Hematopoietic multipotent progenitor cell treated with erythropoietin and hydrocortisone succinate and interleukin-3 and kit ligand, for 15 days (in vitro differentiated cells): ENCODE measurements at regions not wholly inside any gene's neighbourhood (a gene's known extent, or its start where the extent isn't known, plus 50 kb on each side); places are given as distances from the start of the nearest gene placed in this dataset.

Experiments
- DNase-seq: peaks from one replicate; pipeline ENCODE4 v3.0.0-alpha.2; 2015; ENCODE audit warnings: low spot score

DNA sequence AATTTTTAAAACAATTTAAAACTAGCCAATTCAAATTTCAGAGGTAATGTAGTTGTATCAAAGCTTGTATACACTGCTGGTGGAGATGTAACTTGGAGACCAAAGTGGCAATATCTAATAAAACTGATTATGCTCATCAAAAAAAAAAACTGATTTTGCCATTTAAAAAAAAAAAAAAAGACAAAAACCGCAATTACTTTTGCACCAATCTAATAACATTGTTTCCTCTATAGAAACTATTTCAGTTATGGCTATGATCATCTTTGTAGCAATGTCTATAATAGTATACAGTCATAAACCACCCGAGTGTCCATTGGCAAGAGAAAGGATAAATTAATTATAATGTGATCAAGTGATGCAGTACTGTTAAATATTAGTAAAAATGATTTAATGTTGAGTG is 149.3 kb upstream of the SEMA6D start:
- DNase-seq: no peak

DNA sequence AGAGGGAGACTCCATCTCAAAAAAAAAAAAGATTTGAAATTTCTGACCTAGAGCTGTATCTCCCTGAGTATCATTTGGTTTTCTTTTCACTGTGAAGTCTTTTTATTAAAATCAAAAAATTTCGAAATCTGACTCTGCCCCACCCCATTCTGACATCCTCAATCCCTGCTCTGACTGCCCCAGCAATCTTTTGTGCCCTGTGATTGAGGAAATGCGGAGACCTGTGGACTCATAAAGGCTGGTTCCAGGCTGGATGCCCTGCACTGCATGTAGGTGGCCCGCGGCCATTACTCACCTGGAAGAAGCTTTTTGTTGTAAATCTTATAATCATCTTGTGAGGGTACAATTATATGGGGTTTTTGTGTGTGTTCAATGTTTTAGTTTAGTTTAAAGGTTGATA is 147.3 kb upstream of the SEMA6D start:
- no peak for DNase-seq

DNA sequence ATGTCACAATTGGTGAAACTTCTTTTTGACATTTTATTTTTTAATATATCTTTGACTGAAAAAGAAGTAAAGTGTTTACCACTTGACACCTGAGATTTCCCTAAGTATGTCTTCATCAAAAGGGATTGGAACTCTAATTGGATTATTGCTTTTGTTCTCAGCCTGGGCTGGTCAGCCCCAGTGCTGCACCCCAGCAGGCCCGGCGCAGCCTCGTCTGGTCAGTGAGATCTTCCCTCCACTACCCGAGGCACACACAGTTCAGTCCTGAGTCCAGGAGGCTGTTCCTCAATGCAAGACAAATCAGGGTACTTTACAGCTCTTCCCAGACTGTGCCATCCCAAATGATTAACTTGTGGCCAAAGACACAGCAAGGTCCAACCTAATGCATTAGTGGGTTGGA is 146.9 kb upstream of the SEMA6D start:
- DNase-seq: no peak

DNA sequence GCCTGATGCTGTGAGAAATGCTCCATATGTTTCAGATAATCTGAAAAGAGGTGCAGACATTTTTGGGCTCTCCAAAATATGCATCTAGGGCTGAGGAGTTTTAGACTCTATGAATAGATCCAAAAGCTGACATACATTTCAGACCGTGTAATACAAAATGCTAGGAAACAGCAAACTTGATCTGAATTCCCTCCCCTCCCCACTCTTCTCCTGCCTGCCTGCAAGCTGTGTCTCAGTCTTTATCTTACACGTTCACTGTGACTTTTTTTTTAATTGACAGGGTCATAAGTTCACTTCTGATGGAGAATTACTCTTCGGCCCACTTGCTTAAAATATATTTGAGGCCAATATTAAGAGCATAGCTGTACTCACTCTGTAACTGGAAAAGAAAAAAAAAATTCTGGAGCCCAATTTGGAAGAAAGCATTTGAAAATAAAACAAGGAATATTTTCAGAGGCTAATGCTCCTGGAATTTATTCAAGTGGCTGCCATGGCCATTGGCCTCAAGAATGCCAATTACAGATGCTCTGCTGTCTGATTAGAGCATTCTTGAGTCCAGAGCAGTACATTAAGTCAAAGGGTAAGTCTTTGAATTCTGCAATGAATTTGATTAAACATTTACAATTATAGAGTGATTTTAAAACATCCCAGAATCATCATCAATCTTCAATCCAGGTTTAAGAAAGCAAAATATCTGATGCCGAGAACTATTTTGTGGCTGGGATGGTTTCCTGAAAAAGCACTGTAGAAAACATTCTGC is 146.2 kb upstream of the SEMA6D start:
- no peak for DNase-seq

DNA sequence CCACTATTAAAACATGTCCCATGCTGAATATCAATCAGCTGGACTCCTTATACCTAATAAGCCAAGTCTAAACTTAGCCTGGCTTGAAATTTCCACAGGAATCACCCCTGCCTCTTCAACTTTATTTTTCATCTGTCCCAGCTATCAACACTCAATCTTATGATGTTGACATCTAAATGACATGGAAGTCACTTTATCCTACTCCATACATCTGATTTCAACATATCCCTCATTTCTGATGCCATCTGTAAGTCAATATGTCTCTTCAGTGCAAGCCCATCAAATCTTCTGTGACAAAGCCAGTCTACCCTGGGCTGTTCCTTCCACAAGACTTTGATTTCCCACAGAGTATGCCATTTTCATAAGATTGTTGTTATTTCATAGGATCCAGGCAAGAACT is 143.6 kb upstream of the SEMA6D start:
- DNase-seq: no peak

DNA sequence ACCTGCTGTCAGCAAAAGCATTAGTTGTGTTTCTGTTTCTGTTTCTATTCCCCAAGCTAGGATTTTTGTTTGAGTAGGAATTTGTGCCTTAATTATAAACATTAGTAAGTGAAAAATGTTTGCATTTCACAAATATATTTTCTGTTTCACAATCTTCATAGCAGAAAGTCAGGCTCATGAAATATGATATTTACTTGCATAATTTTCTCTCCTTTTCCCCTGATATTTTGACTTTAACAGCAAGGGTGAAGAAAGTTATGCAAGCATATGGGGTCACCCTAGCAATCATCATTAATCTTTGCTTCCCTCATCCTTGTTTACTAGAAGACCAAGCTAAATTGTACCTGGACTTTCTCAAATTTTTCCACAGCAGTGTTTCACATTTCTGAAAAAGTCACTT is 140.3 kb upstream of the SEMA6D start:
- no peak for DNase-seq

DNA sequence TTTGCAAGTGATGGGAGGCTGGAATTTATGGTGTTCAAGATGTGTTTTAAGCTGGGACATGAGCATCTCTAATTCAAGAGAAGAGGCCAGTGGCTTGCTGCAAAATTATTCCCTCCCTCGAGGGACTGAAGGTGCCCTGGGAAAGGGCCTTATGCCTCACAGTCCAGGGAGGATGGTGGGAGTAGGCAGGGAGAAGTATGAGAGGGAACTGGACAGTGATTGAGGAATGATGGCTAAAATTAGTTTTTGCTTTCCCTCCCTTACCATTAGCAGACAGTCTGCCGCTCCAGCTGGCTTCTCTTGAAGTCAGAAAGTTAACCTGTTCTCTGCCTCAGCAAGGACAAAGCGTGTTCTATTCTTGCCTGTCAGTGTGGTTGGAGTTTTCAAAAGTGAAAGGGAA is 139.8 kb upstream of the SEMA6D start:
- DNase-seq: no peak

DNA sequence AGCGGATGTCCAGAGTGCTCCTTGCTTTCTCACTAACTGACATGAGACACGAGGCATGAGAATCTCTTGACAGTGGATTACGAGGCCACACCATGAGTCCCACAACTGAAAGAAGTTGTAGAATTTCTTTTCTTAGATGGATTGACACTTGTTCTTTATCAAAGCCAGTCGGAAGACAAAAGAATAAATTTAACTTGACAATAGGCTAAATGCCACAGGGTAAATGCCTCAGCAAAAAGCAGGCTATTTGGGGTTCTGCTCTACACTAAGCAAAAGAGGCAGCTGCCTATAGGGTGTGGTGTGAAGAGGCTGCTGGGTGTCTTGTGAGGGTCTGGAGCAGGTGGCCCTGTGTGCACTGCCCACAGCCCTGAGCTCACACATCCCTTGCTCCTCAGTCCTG is 135.1 kb upstream of the SEMA6D start:
- DNase-seq: no peak

DNA sequence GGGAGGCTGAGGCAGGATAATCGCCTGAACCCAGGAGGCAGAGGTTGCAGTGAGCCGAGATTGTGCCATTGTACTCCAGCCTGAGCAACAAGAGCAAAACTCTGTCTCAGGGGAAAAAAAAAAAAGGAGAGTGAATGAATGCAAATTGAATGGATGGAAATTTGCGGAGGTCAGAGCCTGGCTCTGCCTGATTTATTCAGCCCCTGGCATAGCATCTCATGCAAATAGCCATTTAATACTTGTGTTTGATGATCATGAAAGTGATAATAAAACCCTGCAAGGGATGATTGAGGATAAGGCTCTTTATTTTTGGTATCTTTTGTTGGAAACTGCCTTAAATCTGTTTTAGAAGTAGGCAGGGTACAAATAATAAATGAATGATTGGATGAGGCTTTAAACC is 133.0 kb upstream of the SEMA6D start:
- DNase-seq: no peak

DNA sequence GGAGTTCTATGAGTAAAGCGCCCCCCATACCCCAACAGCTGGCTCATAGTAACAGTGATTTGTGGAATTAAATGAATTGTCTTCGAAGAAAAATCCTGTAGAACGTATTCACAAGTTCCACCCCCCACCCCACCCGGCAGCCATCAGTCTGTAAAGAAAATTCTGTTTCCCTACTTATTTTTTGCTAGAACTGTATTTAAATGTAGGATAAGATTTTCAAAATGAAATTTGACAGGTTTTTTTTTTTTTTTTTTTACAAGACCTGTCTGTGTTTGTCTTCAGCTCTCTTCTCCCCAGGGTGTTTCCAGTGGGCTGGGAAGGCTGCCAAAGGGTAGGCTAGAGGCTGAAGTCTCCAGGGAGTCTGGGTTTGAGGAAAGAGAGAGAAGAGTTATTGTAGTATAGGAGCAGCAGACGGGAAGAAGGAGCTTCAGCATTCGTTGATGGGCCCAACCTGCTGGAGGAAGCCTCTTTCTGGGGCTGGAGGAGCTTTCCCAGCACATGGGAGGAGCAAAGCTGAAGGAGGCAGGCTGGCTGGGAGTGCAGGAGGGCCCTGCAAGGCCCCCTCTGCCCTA is 130.6 kb upstream of the SEMA6D start:
- DNase-seq: no peak

DNA sequence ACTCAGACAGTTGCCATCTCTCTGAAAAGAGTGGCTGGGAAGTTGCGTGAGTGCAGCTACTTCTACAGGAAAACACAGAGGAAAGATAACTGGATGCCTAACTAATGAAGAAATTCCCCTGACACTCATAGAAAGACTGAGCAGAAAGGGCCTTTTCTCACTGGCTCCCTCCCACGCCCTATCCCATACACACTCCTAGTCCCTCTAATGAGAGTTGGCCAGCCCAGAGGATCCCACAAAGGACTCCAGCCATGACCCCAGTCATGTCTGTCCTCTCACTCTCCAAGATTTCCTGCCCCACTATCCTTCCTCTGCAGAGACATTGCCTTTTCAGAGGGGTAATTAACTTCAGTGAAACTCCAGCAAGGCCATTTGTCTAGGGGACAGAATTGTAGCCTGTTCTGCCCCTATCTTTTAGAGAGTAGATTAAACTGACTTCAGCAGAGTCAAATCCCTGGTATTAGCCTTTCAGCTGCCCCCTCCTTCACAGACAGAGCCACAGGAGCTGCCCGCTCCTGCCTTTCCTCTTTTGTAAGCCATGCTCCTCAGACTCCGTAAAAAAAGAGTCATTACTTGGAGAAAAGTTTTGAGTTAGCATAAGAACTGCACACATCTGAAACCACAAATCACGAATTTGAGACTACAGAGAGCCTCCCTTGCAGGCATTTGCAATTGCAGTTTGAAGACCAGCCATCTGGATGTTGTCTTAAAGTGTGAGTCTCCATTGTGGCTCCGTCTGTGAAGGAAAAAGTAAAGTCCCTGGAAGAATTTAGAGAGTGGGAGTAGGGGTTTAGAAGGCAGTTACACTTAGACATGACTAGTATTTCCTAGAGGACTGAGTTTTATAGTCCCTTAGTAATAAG is 129.1 kb upstream of the SEMA6D start:
- no peak for DNase-seq

DNA sequence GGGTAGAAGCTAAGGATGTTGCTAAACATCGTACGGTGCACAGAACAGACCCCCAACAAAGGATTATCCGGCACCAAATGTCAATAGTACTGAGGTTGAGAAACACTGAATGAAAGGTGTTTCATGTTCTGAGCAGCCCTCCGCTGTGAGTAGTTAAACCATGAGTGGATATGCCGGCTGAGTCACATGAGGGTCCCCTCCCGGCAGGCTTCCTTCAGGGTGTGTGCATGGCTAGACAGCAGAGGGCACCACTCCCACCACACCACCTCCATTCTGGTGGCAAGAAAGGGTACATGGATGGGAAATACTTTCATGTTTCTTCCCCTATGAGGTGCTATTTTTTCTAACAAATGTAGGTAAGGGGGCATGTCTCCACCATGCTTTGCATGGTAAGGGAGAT is 128.3 kb upstream of the SEMA6D start:
- no peak for DNase-seq

DNA sequence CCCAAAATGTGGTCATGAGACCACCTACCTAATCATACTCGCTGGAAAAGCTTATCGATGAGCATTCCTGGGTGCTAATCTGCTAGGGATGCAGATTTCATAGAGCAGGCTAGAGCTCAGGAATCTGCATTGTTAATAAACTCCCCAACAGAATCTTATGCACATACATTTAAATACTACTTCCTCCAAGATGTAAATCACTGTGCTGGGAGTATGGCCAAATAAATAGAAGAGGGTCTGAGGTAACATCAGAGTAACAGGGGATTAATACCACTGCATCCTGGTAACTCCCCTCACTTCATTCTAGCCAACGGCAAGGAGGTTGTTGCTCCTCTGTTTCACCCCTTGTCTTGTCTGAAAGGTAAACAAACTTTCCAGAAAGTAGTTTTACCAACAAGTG is 118.3 kb upstream of the SEMA6D start:
- no peak for DNase-seq

DNA sequence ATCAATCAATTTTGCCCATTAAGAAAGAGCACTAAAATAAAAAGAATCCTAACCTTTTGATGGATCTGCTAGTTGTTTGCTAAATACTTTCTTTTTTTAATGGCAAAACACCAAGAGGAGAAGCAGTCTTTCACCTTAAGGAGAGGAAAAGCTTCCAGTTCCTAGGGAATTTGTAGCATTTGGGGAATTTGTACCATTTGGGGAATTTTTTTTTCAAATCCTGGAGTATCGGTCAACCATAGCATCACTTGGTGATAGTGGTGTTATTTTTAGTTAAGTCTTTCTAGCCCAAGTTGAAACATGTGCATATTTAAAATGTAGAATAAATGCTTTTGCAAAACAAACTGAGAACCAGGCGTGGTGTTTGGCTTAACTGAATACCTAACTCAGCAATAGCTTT is 117.5 kb upstream of the SEMA6D start:
- no peak for DNase-seq

DNA sequence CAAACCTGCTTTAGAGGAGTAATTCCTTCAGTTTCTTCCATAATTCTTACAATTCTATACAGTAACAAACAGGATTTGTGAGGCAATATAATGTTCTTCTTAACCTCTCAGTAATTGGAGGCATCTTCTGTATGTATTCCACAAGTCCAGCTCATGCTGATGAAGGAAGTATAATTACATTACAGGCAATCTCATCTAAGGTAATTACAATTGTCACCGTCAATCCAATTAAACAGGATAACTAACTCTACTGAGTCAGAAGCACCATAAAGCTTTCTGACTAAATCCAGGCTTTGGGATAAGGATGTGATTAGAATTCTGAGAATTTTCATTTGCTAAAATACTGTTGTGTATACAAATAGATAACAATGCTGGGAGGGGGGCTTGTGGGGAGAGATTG is 115.2 kb upstream of the SEMA6D start:
- DNase-seq: no peak

DNA sequence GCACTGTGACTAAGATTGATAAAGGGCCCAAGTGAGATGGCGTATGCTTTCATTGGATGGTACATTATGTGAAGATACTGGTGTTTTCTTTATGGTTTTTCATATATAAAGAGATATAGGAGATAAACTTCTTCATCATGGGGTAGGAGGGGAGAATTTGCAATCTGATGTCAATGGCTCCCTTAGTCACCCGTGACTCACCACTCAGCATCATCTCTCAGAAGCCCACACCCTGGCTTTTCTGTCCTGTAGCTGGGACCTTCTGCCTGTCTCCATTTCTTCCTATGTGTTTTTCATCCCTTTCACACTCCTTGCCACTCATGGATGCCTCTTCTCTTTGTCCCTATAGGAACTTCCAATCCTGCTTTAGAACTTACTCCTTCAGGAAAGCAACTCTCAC is 114.3 kb upstream of the SEMA6D start:
- no peak for DNase-seq

DNA sequence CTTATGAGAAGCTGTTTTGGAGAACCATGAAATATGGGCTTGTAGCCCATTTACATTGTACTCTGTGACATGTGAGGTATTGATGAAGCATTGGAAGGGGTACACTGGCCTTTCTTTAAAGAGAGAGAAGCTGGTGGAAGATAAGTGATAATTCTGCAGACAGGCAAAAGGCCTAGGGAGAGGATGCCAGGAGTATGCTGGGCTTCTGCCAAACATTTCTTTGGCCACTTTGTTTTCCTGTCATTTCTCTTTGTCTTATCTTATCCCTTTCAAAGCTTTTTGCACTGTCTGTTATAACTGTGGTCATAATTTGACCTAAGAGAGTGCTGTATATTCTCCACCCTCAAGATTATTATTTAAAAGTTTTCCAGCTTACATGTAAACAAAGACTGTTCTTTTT is 109.6 kb upstream of the SEMA6D start:
- no peak for DNase-seq

DNA sequence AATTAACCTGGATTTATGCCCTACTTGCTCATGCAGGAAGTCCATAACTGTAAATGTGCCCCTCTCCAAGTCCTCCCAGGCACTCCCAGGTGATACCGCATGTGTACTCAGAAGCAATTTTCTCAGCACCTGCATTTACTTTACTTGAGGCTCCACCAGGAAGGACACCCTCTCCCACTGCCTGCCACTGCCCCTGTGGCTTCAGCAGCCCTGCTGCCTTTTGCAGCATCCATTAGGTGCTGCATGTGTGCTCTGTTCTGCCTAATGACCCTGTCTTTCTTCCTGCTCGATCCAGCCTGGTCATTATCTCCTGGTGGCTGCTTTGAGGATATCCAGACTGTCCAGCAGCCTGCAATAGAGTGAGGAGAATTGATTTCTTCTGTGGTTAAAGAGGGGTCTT is 107.6 kb upstream of the SEMA6D start:
- DNase-seq: no peak

DNA sequence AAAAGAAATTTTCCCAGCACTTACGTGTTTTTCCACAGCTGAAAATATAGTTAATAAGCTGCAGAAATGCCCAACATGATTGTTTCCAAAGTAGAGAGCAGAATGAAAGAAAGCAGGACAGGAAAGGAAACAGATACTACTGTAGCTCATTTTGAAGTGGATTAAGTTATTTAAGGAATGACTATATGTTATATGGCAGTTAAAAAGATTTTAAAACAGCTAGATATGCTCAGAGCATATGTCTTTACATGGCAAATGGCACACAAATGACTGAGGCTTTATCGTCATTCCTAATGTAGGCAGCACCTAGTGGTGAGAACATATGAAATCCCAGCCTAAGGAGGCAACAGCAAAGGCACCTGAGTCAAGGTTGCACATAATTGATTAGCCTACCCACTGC is 106.6 kb upstream of the SEMA6D start:
- no peak for DNase-seq

DNA sequence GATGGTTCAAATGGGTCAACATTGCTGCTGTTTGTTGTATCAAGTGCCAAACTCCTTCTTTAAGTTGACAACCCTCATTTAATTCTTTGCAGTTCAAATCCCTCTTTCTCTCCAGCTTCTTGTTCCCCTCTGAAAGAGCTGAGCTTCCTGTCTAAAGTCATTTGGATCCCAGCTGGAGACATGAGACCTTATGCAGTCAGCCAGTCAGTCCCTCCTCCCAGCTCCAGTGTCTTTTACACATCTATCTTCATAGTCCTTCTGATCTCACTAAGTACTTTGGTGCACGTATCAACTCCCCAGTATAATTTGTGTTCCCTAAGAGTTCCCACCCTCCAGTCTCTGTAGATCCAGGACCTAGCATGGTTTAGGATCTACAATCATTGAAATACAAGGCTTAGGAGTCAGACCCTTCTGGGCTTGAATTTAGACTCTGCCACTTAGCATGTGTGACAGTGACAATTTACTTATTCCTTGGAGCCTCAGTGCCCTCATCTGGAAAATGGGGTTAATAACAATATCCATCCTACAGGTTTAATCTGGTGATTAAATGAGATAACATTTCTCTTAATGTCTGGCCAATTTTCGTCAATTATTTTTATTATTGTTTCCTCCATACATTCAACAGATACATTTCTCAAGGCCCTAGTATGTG is 102.8 kb upstream of the SEMA6D start:
- DNase-seq: no peak

DNA sequence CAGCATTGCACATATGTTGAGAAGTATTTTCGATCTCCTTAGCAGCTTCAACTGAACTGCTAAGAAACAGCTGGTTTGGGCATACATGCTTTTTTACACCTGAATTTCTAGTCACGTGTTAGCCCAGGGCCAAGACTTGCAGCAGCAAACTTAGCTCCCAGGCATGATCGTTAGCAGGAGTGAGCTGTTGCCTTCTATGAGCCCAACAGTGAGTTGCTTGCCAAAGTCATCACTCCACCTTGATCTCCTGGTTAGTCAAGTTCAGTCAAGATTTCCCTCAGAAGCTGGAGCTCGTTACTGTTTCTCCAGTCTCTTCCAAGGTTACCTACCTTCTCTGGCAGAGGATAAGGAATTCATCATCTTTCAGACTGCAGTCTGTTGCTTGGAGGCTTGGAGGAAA is 100.4 kb upstream of the SEMA6D start:
- DNase-seq: no peak

DNA sequence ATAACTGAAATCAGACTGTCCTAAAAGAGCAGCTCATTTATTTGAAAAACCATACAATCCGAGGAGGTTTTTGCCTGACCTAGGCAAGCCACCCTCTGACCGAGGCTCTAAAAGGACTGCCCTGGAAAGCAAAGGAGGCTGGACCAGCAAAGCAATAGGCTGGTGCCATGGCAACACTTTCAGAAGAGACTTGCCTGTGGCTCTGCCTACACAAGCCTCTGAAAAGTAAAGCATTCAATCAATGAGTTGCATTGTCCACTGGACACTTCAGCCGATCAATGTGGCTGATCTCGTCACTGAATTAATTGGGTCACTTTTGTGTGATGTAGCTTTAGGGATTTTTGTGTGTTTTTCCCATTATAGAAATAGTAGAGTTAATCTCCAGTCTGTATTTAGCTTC is 99.1 kb upstream of the SEMA6D start:
- no peak for DNase-seq
